MCF 10A (cell line): ENCODE measurements at regions not wholly inside any gene's neighbourhood (a gene's known extent, or its start where the extent isn't known, plus 50 kb on each side); places are given as distances from the start of the nearest gene placed in this dataset.
"Not testable (repeated sequence)": the region's sequence is repeated elsewhere in the genome, so short reads cannot be mapped to it uniquely, and the experiment has no call there.

Source experiments
- BruUV-seq: library from RNA; stranded (reverse); fragments of 400-500 nt; replicated peaks from 2 replicates; lab custom pipeline; 2021; lab: Mats Ljungman, UMichigan
- CTCF ChIA-PET: fragments of 300-600 bp; sonication (Branson Sonifier 250); formaldehyde crosslinking; extraction: SDS; loops from one replicate; lab custom pipeline; 2021; ENCODE audit warnings: antibody characterized with exemption, inconsistent platforms; lab: Yijun Ruan, JAX
- POLR2A ChIA-PET: fragments of 300-600, 350-650 bp; sonication (Branson Sonifier 250); formaldehyde crosslinking; extraction: SDS; loops from one replicate; lab custom pipeline; 2020; ENCODE audit warnings: antibody characterized with exemption, inconsistent platforms; lab: Yijun Ruan, JAX
- DNase-seq: peaks from one replicate; pipeline ENCODE4 v3.0.0-alpha.2; 2018; ENCODE audit not compliant: unreplicated experiment
- H3K27ac Mint-ChIP-seq: one replicate; pipeline ENCODE4 v1.8.0; 2022; ENCODE audit warnings: mild to moderate bottlenecking, low read depth, mixed read lengths; ENCODE audit not compliant: unreplicated experiment
- H3K27me3 Mint-ChIP-seq: one replicate; pipeline ENCODE4 v1.8.0; 2022; ENCODE audit warnings: mixed read lengths; ENCODE audit not compliant: insufficient read depth, unreplicated experiment
- H3K36me3 Mint-ChIP-seq: one replicate; pipeline ENCODE4 v1.8.0; 2022; ENCODE audit warnings: mild to moderate bottlenecking, moderate library complexity, mixed read lengths; ENCODE audit not compliant: insufficient read depth, unreplicated experiment
- H3K4me1 Mint-ChIP-seq: one replicate; pipeline ENCODE4 v1.8.0; 2022; ENCODE audit warnings: mixed read lengths; ENCODE audit not compliant: insufficient read depth, unreplicated experiment
- H3K4me3 Mint-ChIP-seq: one replicate; pipeline ENCODE4 v1.8.0; 2022; ENCODE audit warnings: mild to moderate bottlenecking, moderate library complexity, mixed read lengths; ENCODE audit not compliant: unreplicated experiment
- H3K9me3 Mint-ChIP-seq: one replicate; pipeline ENCODE4 v1.8.0; 2022; ENCODE audit warnings: mixed read lengths; ENCODE audit not compliant: unreplicated experiment
- intact Hi-C: fragments of 100-400 bp; cut with micrococcal nuclease; formaldehyde crosslinking; loops from 2 replicates; pipeline ENCODE4 v1.14.1; 2022
- TF ChIP-seq, protein P1 (sequence below): fragments of 200-600 bp; IDR thresholded peaks from one replicate; pipeline ENCODE4 v1.8.0; 2022; ENCODE audit warnings: antibody characterized with exemption, mild to moderate bottlenecking; ENCODE audit not compliant: unreplicated experiment

DNA sequence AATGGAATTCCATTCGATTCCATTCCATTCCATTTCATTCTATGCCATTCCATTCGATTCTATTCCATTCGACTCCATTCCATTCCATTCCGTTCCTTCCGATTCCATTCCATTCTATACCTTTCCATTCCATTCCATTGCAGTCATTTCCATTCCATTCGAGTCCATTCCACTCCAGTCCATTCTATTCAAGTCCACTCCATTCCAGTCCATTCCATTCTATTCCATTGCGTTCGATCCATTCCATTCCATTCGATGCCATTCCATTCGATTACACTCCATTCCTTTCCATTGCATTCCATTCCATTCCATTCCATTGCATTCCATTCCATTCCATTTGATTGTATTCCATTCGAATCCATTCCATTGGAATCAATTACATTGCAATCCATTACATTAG lies 1119.8 kb downstream of the RPIA start:
- ChIA-PET CTCF (no interaction called here), POLR2A (no interaction called here)
- intact Hi-C loops = no loop called here
- Mint-ChIP-seq H3K9me3 (peaks cover 72% of the 10 kb centered on the region), H3K27ac (no peak overlapping the region), H3K27me3 (no peaks in the 10 kb centered on the region), H3K4me1 (no peaks in the 10 kb centered on the region), H3K4me3 (no peak overlapping the region), H3K36me3 (no peaks in the 10 kb centered on the region)
- DNase-seq = no peak
- no TSS peak for BruUV-seq
- TF ChIP-seq, protein P1, sequence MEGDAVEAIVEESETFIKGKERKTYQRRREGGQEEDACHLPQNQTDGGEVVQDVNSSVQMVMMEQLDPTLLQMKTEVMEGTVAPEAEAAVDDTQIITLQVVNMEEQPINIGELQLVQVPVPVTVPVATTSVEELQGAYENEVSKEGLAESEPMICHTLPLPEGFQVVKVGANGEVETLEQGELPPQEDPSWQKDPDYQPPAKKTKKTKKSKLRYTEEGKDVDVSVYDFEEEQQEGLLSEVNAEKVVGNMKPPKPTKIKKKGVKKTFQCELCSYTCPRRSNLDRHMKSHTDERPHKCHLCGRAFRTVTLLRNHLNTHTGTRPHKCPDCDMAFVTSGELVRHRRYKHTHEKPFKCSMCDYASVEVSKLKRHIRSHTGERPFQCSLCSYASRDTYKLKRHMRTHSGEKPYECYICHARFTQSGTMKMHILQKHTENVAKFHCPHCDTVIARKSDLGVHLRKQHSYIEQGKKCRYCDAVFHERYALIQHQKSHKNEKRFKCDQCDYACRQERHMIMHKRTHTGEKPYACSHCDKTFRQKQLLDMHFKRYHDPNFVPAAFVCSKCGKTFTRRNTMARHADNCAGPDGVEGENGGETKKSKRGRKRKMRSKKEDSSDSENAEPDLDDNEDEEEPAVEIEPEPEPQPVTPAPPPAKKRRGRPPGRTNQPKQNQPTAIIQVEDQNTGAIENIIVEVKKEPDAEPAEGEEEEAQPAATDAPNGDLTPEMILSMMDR = no peak

DNA sequence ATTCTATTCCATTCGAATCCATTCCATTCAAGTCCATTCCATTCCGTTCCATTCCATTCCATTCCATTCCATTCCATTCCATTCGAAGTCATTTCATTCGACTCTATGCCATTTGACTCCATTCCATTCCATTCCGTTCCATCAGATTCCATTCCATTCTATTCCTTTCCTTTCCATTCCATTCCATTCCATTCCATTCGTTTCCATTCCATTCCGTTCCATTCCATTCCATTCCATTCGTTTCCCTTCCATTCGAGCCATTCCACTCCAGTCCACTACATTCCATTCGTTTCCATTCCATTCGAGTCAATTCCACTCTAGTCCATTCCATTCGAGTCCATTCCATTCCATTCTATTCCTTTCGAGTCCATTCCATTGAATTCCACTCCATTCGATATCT lies 1120.4 kb downstream of the RPIA start:
- peaks cover 74% of the 10 kb centered on the region for H3K9me3 Mint-ChIP-seq
- CTCF ChIA-PET, intact Hi-C loops, H3K4me3 Mint-ChIP-seq, H3K27ac Mint-ChIP-seq, H3K36me3 Mint-ChIP-seq, POLR2A ChIA-PET, H3K4me1 Mint-ChIP-seq, BruUV-seq, H3K27me3 Mint-ChIP-seq, DNase-seq: not testable (repeated sequence)

DNA sequence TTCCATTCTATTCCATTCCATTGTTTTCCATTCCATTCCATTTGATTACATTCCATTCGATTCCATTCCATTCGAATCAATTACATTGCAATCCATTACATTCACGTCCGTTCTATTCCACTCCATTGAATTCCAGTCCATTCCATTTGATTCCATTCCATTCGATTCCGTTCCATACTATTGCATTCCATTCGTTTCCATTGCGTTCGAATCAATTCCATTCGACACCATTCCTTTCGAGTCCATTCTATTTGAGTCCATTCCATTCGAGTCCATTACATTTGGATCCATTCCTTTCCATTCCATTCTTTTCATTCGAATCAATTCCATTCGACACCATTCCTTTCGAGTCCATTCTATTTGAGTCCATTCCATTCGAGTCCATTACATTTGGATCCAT lies 1122.9 kb downstream of the RPIA start:
- H3K27ac Mint-ChIP-seq, CTCF ChIA-PET, POLR2A ChIA-PET, intact Hi-C loops, H3K27me3 Mint-ChIP-seq, H3K4me1 Mint-ChIP-seq, H3K4me3 Mint-ChIP-seq, H3K36me3 Mint-ChIP-seq, BruUV-seq, DNase-seq: not testable (repeated sequence)
- H3K9me3 Mint-ChIP-seq = peaks cover 91% of the 10 kb centered on the region

DNA sequence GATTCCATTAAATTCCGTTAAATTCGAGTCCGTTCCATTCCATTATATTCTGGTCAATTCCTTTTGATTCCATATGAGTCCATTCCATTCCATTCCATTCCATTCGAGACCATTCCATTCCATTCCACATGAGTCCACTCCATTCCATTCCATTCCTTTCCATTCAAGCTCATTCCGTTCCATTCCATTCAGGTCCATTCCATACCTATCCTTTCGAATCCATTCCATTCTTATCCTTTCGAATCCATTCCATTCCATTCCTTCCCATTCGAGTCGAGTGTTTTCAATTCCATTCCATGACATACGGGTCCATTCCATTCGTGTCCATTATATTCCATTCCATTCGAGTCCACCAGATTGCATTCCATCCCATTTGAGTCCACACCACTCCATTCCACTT lies 1127.4 kb downstream of the RPIA start:
- peaks cover 100% of the 10 kb centered on the region for H3K9me3 Mint-ChIP-seq
- TF ChIP-seq, protein P1 = no peak

DNA sequence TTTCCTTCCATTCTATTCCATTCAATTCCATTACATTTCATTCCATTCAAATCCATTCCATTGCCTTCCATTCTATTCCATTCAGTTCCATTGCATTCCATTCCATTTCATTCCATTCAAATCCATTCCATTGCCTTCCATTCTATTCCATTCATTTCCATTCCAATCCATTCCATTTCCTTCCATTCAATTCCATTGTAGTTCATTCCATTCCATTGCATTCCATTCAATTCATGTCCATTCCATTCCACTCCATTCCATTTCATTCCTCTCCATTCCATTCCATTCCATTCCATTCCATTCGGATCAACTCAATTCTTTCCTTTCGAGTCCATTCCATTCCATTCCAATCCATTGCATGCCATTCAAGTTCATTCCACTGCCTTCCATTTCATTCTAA lies 1128.3 kb downstream of the RPIA start:
- no peaks in the 10 kb centered on the region for H3K36me3 Mint-ChIP-seq
- peaks cover 94% of the 10 kb centered on the region for H3K9me3 Mint-ChIP-seq
- no peak overlapping the region for H3K4me3 Mint-ChIP-seq
- TF ChIP-seq, protein P1 = no peak
- ChIA-PET CTCF (no interaction called here), POLR2A (no interaction called here)
- DNase-seq = no peak
- no peaks in the 10 kb centered on the region for H3K4me1 Mint-ChIP-seq
- no peaks in the 10 kb centered on the region for H3K27me3 Mint-ChIP-seq
- intact Hi-C loops = no loop called here
- H3K27ac Mint-ChIP-seq = no peak overlapping the region
- no TSS peak for BruUV-seq

More for the DNA sequence above, 1127.4 kb downstream of the RPIA start:
- Mint-ChIP-seq H3K27me3 (no peaks in the 10 kb centered on the region), H3K4me1 (no peaks in the 10 kb centered on the region), H3K27ac (no peak overlapping the region), H3K36me3 (no peaks in the 10 kb centered on the region), H3K4me3 (no peak overlapping the region)
- DNase-seq = no peak
- no TSS peak for BruUV-seq
- ChIA-PET POLR2A (no interaction called here), CTCF (no interaction called here)
- intact Hi-C loops = no loop called here
